Spleen (tissue), 7 donors: ENCODE measurements at regions not wholly inside any gene's neighbourhood (a gene's known extent, or its start where the extent isn't known, plus 50 kb on each side); places are given as distances from the start of the nearest gene placed in this dataset.

Experiments used
- CTCF ChIP-seq, 11 experiments: fragments of 200-600 bp in 7 of 11; fragments of 450-650 bp in 4 of 11; sonication (generic) in 4 of 11; IDR thresholded peaks in 8 of 11; conservative IDR thresholded peaks in 3 of 11; 1 replicate in 7 of 11; 2 replicates in 4 of 11; pipeline versions ENCODE4 v1.4.0 to v1.8.0; 2016 to 2021; ENCODE audit warnings: antibody characterized with exemption in 11 of 11, inconsistent platforms in 4 of 11, mild to moderate bottlenecking in 1 of 11
- POLR2A ChIP-seq, 3 donors: fragments of 450-650 bp; IDR thresholded peaks; one replicate each; pipeline ENCODE4 v1.5.1; 2017; ENCODE audit warnings: antibody characterized with exemption in 3 of 3, mild to moderate bottlenecking in 1 of 3
- POLR2AphosphoS5 ChIP-seq, 3 donors: sonication (generic); formaldehyde crosslinking; IDR thresholded peaks; one replicate each; pipeline ENCODE4 v1.5.1; 2017; ENCODE audit warnings: antibody characterized with exemption in 3 of 3
- donor health status: DM: no; HTN: no; CAD: no; lungs with moderate emphysema.
- donor health status: DM: no; HTN: no; CAD: no.
- donor health status: DM: no; HTN: no; CAD: no.

GRCh38 chr15:91737151-91737818, 116.2 kb upstream of the SLCO3A1 start:
- TF ChIP-seq POLR2A (IDR thresholded peaks at IDR 0.05) (no peak), CTCF (IDR thresholded peaks at IDR 0.05 in 8 of 11, conservative IDR thresholded peaks at IDR 0.05 in 3 of 11) (no peak), POLR2AphosphoS5 (IDR thresholded peaks at IDR 0.05) (no peak)
